AG04449 (cell line): ENCODE measurements at regions not wholly inside any gene's neighbourhood (a gene's known extent, or its start where the extent isn't known, plus 50 kb on each side); places are given as distances from the start of the nearest gene placed in this dataset.

ENCODE experiments used
- CTCF ChIA-PET: fragments of 350-600 bp; formaldehyde crosslinking; extraction: SDS; loops from one replicate; lab custom pipeline; 2021; ENCODE audit warnings: antibody characterized with exemption; lab: Yijun Ruan, JAX
- POLR2A ChIA-PET: fragments of 400-600, 350-600 bp; formaldehyde crosslinking; extraction: SDS; loops from one replicate; lab custom pipeline; 2020; ENCODE audit warnings: antibody characterized with exemption, inconsistent platforms; lab: Yijun Ruan, JAX
- DNase-seq: peaks from one replicate; pipeline ENCODE4 v3.0.0-alpha.2; 2010; ENCODE audit warnings: low read depth, low spot score
- H3K4me3 ChIP-seq: 2 replicates; pipeline ENCODE4 v1.5.1; 2011; ENCODE audit warnings: low read depth, mild to moderate bottlenecking, control low read depth, low read length
- TF ChIP-seq, protein P1 (sequence below): IDR thresholded peaks from one replicate; pipeline ENCODE4 v1.5.1; 2011; ENCODE audit warnings: mild to moderate bottlenecking, moderate library complexity, low read length, control low read depth, inconsistent platforms; ENCODE audit not compliant: insufficient read depth; ENCODE audit errors: missing control alignments

DNA sequence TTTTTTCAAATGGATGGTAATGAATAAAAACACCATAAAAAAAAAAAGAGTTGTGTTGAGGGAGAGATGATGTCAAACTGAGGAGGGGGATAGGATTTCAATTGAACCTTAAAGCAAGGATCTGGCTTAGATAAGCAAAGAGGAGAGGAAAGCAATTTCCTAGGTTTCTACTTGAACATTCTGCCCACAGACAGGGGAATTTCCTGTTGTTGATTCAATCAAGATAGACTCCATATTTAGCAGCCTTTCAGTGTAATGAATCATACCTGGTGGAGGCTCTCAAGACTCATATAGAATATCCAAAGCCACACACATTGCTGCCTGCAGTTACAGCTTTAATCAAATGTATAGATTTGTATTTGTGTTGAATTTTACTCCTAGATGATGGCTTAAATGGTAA lies 294.4 kb upstream of the PIK3C3 start:
- ChIA-PET POLR2A (no interaction called here), CTCF (no interaction called here)
- no peak for DNase-seq
- TF ChIP-seq, protein P1, sequence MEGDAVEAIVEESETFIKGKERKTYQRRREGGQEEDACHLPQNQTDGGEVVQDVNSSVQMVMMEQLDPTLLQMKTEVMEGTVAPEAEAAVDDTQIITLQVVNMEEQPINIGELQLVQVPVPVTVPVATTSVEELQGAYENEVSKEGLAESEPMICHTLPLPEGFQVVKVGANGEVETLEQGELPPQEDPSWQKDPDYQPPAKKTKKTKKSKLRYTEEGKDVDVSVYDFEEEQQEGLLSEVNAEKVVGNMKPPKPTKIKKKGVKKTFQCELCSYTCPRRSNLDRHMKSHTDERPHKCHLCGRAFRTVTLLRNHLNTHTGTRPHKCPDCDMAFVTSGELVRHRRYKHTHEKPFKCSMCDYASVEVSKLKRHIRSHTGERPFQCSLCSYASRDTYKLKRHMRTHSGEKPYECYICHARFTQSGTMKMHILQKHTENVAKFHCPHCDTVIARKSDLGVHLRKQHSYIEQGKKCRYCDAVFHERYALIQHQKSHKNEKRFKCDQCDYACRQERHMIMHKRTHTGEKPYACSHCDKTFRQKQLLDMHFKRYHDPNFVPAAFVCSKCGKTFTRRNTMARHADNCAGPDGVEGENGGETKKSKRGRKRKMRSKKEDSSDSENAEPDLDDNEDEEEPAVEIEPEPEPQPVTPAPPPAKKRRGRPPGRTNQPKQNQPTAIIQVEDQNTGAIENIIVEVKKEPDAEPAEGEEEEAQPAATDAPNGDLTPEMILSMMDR = no peak
- H3K4me3 ChIP-seq = no peak overlapping the region

DNA sequence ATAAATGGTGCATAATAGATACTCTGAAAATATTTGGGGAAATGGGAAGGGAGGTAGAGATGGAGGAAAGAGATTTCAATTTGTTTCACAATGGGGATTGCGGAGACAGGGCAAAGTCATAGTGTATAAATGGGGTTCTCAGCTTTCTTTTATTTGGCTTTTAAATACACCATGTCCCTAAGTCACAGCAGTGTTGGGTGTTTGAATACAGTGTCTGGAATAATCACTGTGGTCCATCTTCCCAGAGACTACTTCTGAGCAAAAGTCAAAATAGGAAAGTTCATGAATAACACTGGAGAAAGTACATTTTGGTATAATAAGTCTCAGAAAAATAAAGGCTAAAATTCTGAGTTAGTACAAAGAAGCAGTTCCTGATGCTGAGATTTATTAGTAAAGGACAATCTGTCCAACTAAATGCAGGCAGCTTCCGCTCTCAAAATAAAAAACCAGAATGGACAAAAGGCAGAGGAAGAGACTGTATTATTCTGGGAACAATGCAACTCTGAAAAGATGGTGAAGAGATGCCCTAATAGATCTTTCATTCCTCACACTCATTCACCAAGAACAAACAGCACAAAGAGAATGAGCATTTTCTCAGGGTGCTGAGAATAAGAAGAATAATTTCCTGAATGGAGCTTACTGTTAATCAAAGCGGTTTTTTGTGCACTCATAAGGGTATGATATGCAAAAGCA lies 295.4 kb upstream of the PIK3C3 start:
- DNase-seq = no peak
- H3K4me3 ChIP-seq = no peak overlapping the region
- TF ChIP-seq, protein P1 = no peak
- ChIA-PET CTCF (no interaction called here), POLR2A (no interaction called here)

DNA sequence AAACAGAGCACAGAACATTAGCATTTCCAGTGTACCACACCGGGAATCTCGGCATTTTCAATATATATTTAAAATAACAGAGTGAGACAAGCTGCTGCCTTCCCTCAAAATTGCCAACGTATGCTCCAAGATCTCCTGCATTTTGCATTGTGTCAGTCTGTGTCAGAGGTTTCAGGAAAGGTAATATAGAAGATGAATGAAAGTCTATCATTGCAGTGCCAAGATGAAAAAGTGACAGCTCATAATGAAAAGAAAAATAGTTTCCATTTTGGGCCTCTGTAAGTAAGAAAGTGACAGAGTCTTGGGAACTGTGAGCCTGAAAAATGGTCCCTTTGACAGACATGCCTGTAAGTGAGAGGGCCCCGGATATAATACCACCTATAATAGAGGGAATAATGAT lies 297.8 kb upstream of the PIK3C3 start:
- TF ChIP-seq, protein P1 = no peak
- ChIA-PET POLR2A (no interaction called here), CTCF (no interaction called here)
- no peak overlapping the region for H3K4me3 ChIP-seq
- no peak for DNase-seq

DNA sequence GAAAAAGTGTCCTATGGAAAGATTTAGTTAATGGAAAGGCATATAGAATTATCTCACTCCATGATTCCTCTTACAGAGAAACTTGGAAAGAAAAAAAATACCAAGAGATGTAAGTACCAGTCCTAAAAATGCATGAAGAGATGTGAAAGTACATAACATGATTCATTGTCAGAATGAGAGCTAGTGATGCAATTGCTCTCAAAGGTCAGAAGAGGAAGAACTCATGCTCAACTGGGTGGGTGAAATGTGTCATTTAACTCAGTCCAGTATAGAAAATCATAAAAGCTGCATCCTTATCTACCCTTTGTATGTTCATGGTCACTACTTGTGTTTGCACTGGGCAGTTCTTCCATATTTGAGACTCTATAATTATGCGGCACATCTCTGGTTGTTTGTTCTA lies 300.0 kb upstream of the PIK3C3 start:
- ChIA-PET POLR2A (no interaction called here), CTCF (no interaction called here)
- H3K4me3 ChIP-seq = no peak overlapping the region
- no peak for DNase-seq
- TF ChIP-seq, protein P1 = no peak

DNA sequence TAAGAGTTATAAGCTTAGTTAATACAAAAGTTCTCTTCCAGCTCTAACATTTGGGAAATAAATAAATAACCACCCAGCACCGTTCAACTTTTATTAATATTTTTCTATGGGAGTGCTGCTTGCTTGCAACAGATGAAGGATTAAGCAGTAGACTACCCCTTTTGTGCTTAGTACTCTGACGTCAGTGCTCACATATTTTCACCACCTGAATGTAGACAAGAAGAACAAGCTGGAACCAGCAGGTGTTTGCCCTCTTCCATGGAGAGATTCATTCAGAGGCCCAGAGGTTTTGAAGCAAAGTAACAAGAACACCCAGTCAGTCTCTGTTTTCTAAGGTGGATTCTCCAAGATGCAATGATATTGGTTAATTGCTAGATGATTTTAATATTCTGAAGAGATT lies 307.1 kb upstream of the PIK3C3 start:
- ChIA-PET POLR2A (no interaction called here), CTCF (no interaction called here)
- no peak for DNase-seq
- TF ChIP-seq, protein P1 = no peak
- no peak overlapping the region for H3K4me3 ChIP-seq

DNA sequence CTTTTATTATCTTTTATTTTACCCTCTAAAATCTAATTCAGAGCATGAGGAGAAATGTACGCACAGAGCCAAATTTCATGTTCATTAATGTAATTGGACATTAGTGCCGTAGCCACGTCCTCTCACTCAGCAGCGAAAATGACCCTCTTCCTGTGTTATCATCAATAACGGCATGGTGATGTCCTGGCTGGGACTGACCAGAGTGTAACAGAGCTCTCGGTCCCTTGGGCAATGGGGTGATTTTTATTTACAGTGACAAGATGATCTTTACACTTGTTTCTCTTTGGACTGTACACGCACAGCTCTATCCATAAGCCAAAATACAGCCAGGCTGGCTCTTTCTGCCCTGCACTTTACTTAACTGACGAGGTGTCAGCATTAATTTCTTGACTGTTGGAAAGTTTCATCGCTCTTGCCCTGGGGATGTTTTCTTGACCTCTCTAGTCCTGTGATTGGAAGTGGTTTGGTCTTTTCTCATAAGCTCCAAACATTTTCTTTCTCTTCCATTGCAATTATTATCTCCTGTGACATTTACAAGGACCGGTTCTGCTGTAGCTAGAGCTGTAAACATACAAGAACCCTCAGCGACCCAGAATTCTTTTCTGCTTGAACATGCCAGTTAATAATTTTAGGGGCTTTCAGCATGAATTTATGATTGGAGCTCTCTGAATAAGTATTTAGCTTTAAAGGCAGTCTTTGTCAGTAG lies 308.0 kb upstream of the PIK3C3 start:
- no peak overlapping the region for H3K4me3 ChIP-seq
- TF ChIP-seq, protein P1 = no peak
- POLR2A ChIA-PET = no interaction called here
- CTCF ChIA-PET = no interaction called here
- no peak for DNase-seq
